ENCODE measurements at regions not wholly inside any gene's neighbourhood (a gene's known extent, or its start where the extent isn't known, plus 50 kb on each side); places are given as distances from the start of the nearest gene placed in this dataset.

- no peak overlapping the region for H3K27ac Mint-ChIP-seq (ENCODE audit: unreplicated experiment)
- H3K4me1 Mint-ChIP-seq (ENCODE audit: low read depth, unreplicated experiment), result no peaks in the 10 kb centered on the region
- H3K36me3 Mint-ChIP-seq (ENCODE audit: insufficient read depth, unreplicated experiment), result no peaks in the 10 kb centered on the region
- peaks cover 2% of the 10 kb centered on the region for H3K9me3 Mint-ChIP-seq (ENCODE audit: low read depth, unreplicated experiment)
- TF ChIP-seq CTCF (IDR thresholded peaks at IDR 0.05; ENCODE audit: unreplicated experiment), result no peak
- DNase-seq, result no peak
- intact Hi-C loops (cut with micrococcal nuclease; ENCODE audit: unreplicated experiment), result no loop called here
- no peak overlapping the region for H3K4me3 Mint-ChIP-seq (ENCODE audit: low read depth, unreplicated experiment)
- BruUV-seq (replicated peaks), result no TSS peak
- CTCF ChIA-PET, result no interaction called here
- no peaks in the 10 kb centered on the region for H3K27me3 Mint-ChIP-seq (ENCODE audit: unreplicated experiment)
Observed at GRCh38 chr1:58943776-58944175, 159.9 kb upstream of the JUN start.

GRCh38 chr1:58944439-58944838 lies 160.6 kb upstream of the JUN start:
- no peak for TF ChIP-seq CTCF (IDR thresholded peaks at IDR 0.05; ENCODE audit: unreplicated experiment)
- H3K27me3 Mint-ChIP-seq (ENCODE audit: unreplicated experiment), result no peaks in the 10 kb centered on the region
- no peaks in the 10 kb centered on the region for H3K4me1 Mint-ChIP-seq (ENCODE audit: low read depth, unreplicated experiment)
- intact Hi-C loops (cut with micrococcal nuclease; ENCODE audit: unreplicated experiment), result no loop called here
- CTCF ChIA-PET, result no interaction called here
- H3K36me3 Mint-ChIP-seq (ENCODE audit: insufficient read depth, unreplicated experiment), result no peaks in the 10 kb centered on the region
- H3K4me3 Mint-ChIP-seq (ENCODE audit: low read depth, unreplicated experiment), result no peak overlapping the region
- H3K9me3 Mint-ChIP-seq (ENCODE audit: low read depth, unreplicated experiment), result peaks cover 2% of the 10 kb centered on the region
- no TSS peak for BruUV-seq (replicated peaks)
- no peak overlapping the region for H3K27ac Mint-ChIP-seq (ENCODE audit: unreplicated experiment)
- DNase-seq, result no peak

- CTCF ChIA-PET, result no interaction called here
- no TSS peak for BruUV-seq (replicated peaks)
- H3K4me1 Mint-ChIP-seq (ENCODE audit: low read depth, unreplicated experiment), result no peaks in the 10 kb centered on the region
Observed at GRCh38 chr1:58946390-58946789, 162.5 kb upstream of the JUN start.

GRCh38 chr1:58948671-58949070 lies 164.8 kb upstream of the JUN start:
- Mint-ChIP-seq H3K36me3 (ENCODE audit: insufficient read depth, unreplicated experiment) (no peaks in the 10 kb centered on the region), H3K4me1 (ENCODE audit: low read depth, unreplicated experiment) (no peaks in the 10 kb centered on the region), H3K27me3 (ENCODE audit: unreplicated experiment) (no peaks in the 10 kb centered on the region), H3K4me3 (ENCODE audit: low read depth, unreplicated experiment) (no peak overlapping the region), H3K9me3 (ENCODE audit: low read depth, unreplicated experiment) (peaks cover 2% of the 10 kb centered on the region), H3K27ac (ENCODE audit: unreplicated experiment) (no peak overlapping the region)
- intact Hi-C loops (cut with micrococcal nuclease; ENCODE audit: unreplicated experiment), result no loop called here
- no TSS peak for BruUV-seq (replicated peaks)
- no peak for TF ChIP-seq CTCF (IDR thresholded peaks at IDR 0.05; ENCODE audit: unreplicated experiment)
- CTCF ChIA-PET, result no interaction called here
- no peak for DNase-seq

More at GRCh38 chr1:58946390-58946789, 162.5 kb upstream of the JUN start:
- intact Hi-C loops (cut with micrococcal nuclease; ENCODE audit: unreplicated experiment), result no loop called here
- Mint-ChIP-seq H3K27me3 (ENCODE audit: unreplicated experiment) (no peaks in the 10 kb centered on the region), H3K9me3 (ENCODE audit: low read depth, unreplicated experiment) (peaks cover 2% of the 10 kb centered on the region), H3K27ac (ENCODE audit: unreplicated experiment) (no peak overlapping the region), H3K36me3 (ENCODE audit: insufficient read depth, unreplicated experiment) (no peaks in the 10 kb centered on the region), H3K4me3 (ENCODE audit: low read depth, unreplicated experiment) (no peak overlapping the region)
- no peak for TF ChIP-seq CTCF (IDR thresholded peaks at IDR 0.05; ENCODE audit: unreplicated experiment)
- DNase-seq, result no peak

Measured in Calu3 (cell line).